ENCODE measurements at regions not wholly inside any gene's neighbourhood (a gene's known extent, or its start where the extent isn't known, plus 50 kb on each side); places are given as distances from the start of the nearest gene placed in this dataset.

GRCh38 chr1:185446131-185446530, 129.1 kb upstream of the IVNS1ABP start:
- TF ChIP-seq SIN3A (IDR thresholded peaks at IDR 0.05; ENCODE audit: borderline replicate concordance, low read depth, low read length) (no peak), REST (IDR thresholded peaks at IDR 0.05; ENCODE audit: low read depth, low read length) (no peak), EZH2phosphoT487 (IDR thresholded peaks at IDR 0.05; ENCODE audit: borderline replicate concordance, low read depth) (no peak), YY1 (IDR thresholded peaks at IDR 0.05; ENCODE audit: low read depth) (no peak), FOXJ3 (CRISPR knock-in tag; IDR thresholded peaks at IDR 0.05) (no peak), ELF1 (IDR thresholded peaks at IDR 0.05) (no peak), TCF12 (IDR thresholded peaks at IDR 0.05) (no peak)
- TF ChIP-seq, protein P1, sequence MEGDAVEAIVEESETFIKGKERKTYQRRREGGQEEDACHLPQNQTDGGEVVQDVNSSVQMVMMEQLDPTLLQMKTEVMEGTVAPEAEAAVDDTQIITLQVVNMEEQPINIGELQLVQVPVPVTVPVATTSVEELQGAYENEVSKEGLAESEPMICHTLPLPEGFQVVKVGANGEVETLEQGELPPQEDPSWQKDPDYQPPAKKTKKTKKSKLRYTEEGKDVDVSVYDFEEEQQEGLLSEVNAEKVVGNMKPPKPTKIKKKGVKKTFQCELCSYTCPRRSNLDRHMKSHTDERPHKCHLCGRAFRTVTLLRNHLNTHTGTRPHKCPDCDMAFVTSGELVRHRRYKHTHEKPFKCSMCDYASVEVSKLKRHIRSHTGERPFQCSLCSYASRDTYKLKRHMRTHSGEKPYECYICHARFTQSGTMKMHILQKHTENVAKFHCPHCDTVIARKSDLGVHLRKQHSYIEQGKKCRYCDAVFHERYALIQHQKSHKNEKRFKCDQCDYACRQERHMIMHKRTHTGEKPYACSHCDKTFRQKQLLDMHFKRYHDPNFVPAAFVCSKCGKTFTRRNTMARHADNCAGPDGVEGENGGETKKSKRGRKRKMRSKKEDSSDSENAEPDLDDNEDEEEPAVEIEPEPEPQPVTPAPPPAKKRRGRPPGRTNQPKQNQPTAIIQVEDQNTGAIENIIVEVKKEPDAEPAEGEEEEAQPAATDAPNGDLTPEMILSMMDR (IDR thresholded peaks at IDR 0.05) = no peak
- TF ChIP-seq, protein P2, sequence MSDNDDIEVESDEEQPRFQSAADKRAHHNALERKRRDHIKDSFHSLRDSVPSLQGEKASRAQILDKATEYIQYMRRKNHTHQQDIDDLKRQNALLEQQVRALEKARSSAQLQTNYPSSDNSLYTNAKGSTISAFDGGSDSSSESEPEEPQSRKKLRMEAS (IDR thresholded peaks at IDR 0.05; ENCODE audit: low read depth) = no peak
